Osteoblast (primary cell): ENCODE measurements at regions not wholly inside any gene's neighbourhood (a gene's known extent, or its start where the extent isn't known, plus 50 kb on each side); places are given as distances from the start of the nearest gene placed in this dataset.

Experiments used
- DNase-seq: peaks from one replicate; pipeline ENCODE4 v3.0.0; 2011; ENCODE audit warnings: low spot score, mixed read lengths; ENCODE audit not compliant: insufficient read length; ENCODE audit errors: missing footprints
- H2AFZ ChIP-seq: 2 replicates; pipeline ENCODE4 v1.6.0; 2011; ENCODE audit warnings: mild to moderate bottlenecking, low read length
- H3K27ac ChIP-seq: 2 replicates; pipeline ENCODE4 v1.5.1; 2011; ENCODE audit warnings: mild to moderate bottlenecking, low read depth, low read length, moderate library complexity
- H3K27me3 ChIP-seq: 2 replicates; pipeline ENCODE4 v1.6.0; 2012; ENCODE audit warnings: mild to moderate bottlenecking, control low read depth, inconsistent platforms, low read length, moderate library complexity; ENCODE audit not compliant: insufficient read depth
- H3K36me3 ChIP-seq: 2 replicates; pipeline ENCODE4 v1.5.1; 2011; ENCODE audit warnings: mild to moderate bottlenecking, low read length, control low read depth, moderate library complexity; ENCODE audit not compliant: insufficient read depth
- H3K4me1 ChIP-seq: 2 replicates; pipeline ENCODE4 v1.5.1; 2011; ENCODE audit warnings: mild to moderate bottlenecking, low read length, control low read depth, moderate library complexity; ENCODE audit not compliant: insufficient read depth
- H3K4me2 ChIP-seq: 2 replicates; pipeline ENCODE4 v1.6.0; 2011; ENCODE audit warnings: mild to moderate bottlenecking, low read length; ENCODE audit not compliant: insufficient read depth
- H3K4me3 ChIP-seq: fragments of 200-600 bp; sonication (generic); 3 replicates; pipeline ENCODE4 v1.5.1; 2012; ENCODE audit warnings: mild to moderate bottlenecking, low read length, inconsistent platforms; ENCODE audit not compliant: insufficient read depth
- H3K79me2 ChIP-seq: 2 replicates; pipeline ENCODE4 v1.6.0; 2012; ENCODE audit warnings: mild to moderate bottlenecking, low read length, control low read depth, inconsistent platforms; ENCODE audit not compliant: insufficient read depth
- H3K9me3 ChIP-seq: 2 replicates; pipeline ENCODE4 v1.5.1; 2011; ENCODE audit warnings: low read depth, low read length, control low read depth
- H4K20me1 ChIP-seq: 2 replicates; pipeline ENCODE4 v1.6.0; 2012; ENCODE audit warnings: mild to moderate bottlenecking, low read length, control low read depth; ENCODE audit not compliant: insufficient read depth
- CTCF ChIP-seq: IDR thresholded peaks from 2 replicates; pipeline ENCODE4 v1.5.1; 2011; ENCODE audit warnings: mild to moderate bottlenecking, low read depth, low read length, moderate library complexity; ENCODE audit errors: extremely low read depth

- DNase-seq, result no peak
- no peak for TF ChIP-seq CTCF
Observed at GRCh38 chr10:125485665-125486064, 197.3 kb downstream of the TEX36 start.

GRCh38 chr10:125484035-125484732 lies 198.8 kb downstream of the TEX36 start:
- H3K4me2 ChIP-seq, result no peak overlapping the region
- TF ChIP-seq CTCF, result no peak
- H3K36me3 ChIP-seq, result no peaks in the 10 kb centered on the region
- peaks cover 15% of the 10 kb centered on the region for H3K27me3 ChIP-seq
- no peak for DNase-seq
- H2AFZ ChIP-seq, result no peak overlapping the region
- no peaks in the 10 kb centered on the region for H3K9me3 ChIP-seq
- H3K4me1 ChIP-seq, result no peaks in the 10 kb centered on the region
- no peak overlapping the region for H3K27ac ChIP-seq
- H3K79me2 ChIP-seq, result no peaks in the 10 kb centered on the region
- no peak overlapping the region for H3K4me3 ChIP-seq
- H4K20me1 ChIP-seq, result no peaks in the 10 kb centered on the region

More at GRCh38 chr10:125485665-125486064, 197.3 kb downstream of the TEX36 start:
- no peaks in the 10 kb centered on the region for H3K79me2 ChIP-seq
- no peaks in the 10 kb centered on the region for H4K20me1 ChIP-seq
- no peaks in the 10 kb centered on the region for H3K9me3 ChIP-seq
- no peaks in the 10 kb centered on the region for H3K4me1 ChIP-seq
- no peak overlapping the region for H2AFZ ChIP-seq
- no peak overlapping the region for H3K4me3 ChIP-seq
- no peak overlapping the region for H3K4me2 ChIP-seq
- peaks cover 13% of the 10 kb centered on the region for H3K27me3 ChIP-seq
- no peaks in the 10 kb centered on the region for H3K36me3 ChIP-seq
- no peak overlapping the region for H3K27ac ChIP-seq

GRCh38 chr10:125482637-125483036 lies 200.3 kb downstream of the TEX36 start:
- peaks cover 15% of the 10 kb centered on the region for H3K27me3 ChIP-seq
- no peaks in the 10 kb centered on the region for H3K36me3 ChIP-seq
- TF ChIP-seq CTCF, result no peak
- H3K27ac ChIP-seq, result no peak overlapping the region
- no peaks in the 10 kb centered on the region for H3K4me1 ChIP-seq
- no peaks in the 10 kb centered on the region for H3K9me3 ChIP-seq
- H3K4me3 ChIP-seq, result no peak overlapping the region
- peak overlapping the region; percentile 44 for H3K4me2 ChIP-seq
- H2AFZ ChIP-seq, result no peak overlapping the region
- no peak for DNase-seq
- H4K20me1 ChIP-seq, result no peaks in the 10 kb centered on the region
- no peaks in the 10 kb centered on the region for H3K79me2 ChIP-seq

GRCh38 chr10:125482108-125482507 lies 200.9 kb downstream of the TEX36 start:
- Histone ChIP-seq H3K27me3 (peaks cover 18% of the 10 kb centered on the region), H3K27ac (no peak overlapping the region), H3K4me2 (peak overlapping the region; percentile 44), H3K4me1 (no peaks in the 10 kb centered on the region), H3K9me3 (no peaks in the 10 kb centered on the region), H3K36me3 (no peaks in the 10 kb centered on the region), H4K20me1 (no peaks in the 10 kb centered on the region), H3K4me3 (no peak overlapping the region), H2AFZ (no peak overlapping the region), H3K79me2 (no peaks in the 10 kb centered on the region)
- no peak for TF ChIP-seq CTCF
- DNase-seq, result no peak
